A549 (cell line): ENCODE measurements at regions not wholly inside any gene's neighbourhood (a gene's known extent, or its start where the extent isn't known, plus 50 kb on each side); places are given as distances from the start of the nearest gene placed in this dataset.

Experiments used
- CBX8 ChIP-seq: fragments of 200-600 bp; sonication (generic); IDR thresholded peaks from 2 replicates; pipeline ENCODE4 v1.6.1; 2016
- EHMT2 ChIP-seq: fragments of 200-600 bp; sonication (generic); IDR thresholded peaks from 2 replicates; pipeline ENCODE4 v1.6.1; 2016; ENCODE audit warnings: antibody characterized with exemption, low read depth, mild to moderate bottlenecking, moderate library complexity
- HDAC2 ChIP-seq: fragments of 200-600 bp; sonication (generic); IDR thresholded peaks from 2 replicates; pipeline ENCODE4 v1.6.1; 2016
- POLR2A ChIP-seq: IDR thresholded peaks from 2 replicates; pipeline ENCODE4 v1.6.1; 2012; ENCODE audit warnings: mild to moderate bottlenecking, low read length
- POLR2AphosphoS2 ChIP-seq: conservative IDR thresholded peaks from 2 replicates; pipeline ENCODE4 v1.6.1; 2012; ENCODE audit warnings: low read length, improper control_type of control experiment, inconsistent platforms
- SMC3 ChIP-seq: fragments of >200 bp; sonication (Bioruptor Twin); formaldehyde crosslinking; IDR thresholded peaks from 3 replicates; pipeline ENCODE4 v1.6.1; 2018; ENCODE audit warnings: inconsistent platforms
- ZC3H11A ChIP-seq: fragments of 450-650 bp; IDR thresholded peaks from 2 replicates; pipeline ENCODE4 v1.6.1; 2014; ENCODE audit warnings: antibody characterized with exemption, mild to moderate bottlenecking
- TF ChIP-seq, protein P1 (sequence below): fragments of >200 bp; sonication (Bioruptor Twin); formaldehyde crosslinking; IDR thresholded peaks from 3 replicates; pipeline ENCODE4 v1.5.1; 2016
- TF ChIP-seq, protein P2 (sequence below): fragments of 200-600 bp; sonication (generic); IDR thresholded peaks from 2 replicates; pipeline ENCODE4 v1.6.1; 2016; ENCODE audit warnings: antibody characterized with exemption, mild to moderate bottlenecking, moderate library complexity
- TF ChIP-seq, protein P3 (sequence below): IDR thresholded peaks from 2 replicates; pipeline ENCODE4 v1.6.1; 2012
- TF ChIP-seq, protein P4 (sequence below): fragments of 150-350 bp; IDR thresholded peaks from 2 replicates; pipeline ENCODE4 v1.6.1; 2014; ENCODE audit warnings: low read depth, mild to moderate bottlenecking, low read length

DNA sequence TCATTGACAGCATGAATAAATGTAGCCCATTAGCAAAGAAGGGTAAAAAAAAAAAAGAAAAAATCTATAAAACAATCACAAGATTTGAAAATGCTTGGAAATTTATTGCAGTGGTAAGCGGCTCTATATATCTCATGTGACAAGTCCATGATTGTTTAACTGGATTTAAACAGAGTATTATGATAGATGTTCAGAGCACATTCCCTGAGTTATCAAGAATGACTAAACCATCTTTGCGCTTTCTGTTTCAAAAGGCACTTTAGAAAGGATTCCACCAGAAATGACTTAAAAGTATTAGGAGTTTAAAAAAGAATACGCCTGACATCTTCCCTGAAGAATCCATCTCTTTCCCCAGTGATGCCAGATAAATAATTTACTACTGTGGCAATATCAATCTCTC is 409.5 kb upstream of the UBE2E3 start:
- TF ChIP-seq, protein P1, sequence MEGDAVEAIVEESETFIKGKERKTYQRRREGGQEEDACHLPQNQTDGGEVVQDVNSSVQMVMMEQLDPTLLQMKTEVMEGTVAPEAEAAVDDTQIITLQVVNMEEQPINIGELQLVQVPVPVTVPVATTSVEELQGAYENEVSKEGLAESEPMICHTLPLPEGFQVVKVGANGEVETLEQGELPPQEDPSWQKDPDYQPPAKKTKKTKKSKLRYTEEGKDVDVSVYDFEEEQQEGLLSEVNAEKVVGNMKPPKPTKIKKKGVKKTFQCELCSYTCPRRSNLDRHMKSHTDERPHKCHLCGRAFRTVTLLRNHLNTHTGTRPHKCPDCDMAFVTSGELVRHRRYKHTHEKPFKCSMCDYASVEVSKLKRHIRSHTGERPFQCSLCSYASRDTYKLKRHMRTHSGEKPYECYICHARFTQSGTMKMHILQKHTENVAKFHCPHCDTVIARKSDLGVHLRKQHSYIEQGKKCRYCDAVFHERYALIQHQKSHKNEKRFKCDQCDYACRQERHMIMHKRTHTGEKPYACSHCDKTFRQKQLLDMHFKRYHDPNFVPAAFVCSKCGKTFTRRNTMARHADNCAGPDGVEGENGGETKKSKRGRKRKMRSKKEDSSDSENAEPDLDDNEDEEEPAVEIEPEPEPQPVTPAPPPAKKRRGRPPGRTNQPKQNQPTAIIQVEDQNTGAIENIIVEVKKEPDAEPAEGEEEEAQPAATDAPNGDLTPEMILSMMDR, result no peak
- TF ChIP-seq EHMT2 (no peak), POLR2A (no peak), SMC3 (no peak), HDAC2 (no peak), ZC3H11A (no peak), CBX8 (no peak), POLR2AphosphoS2 (no peak)
- TF ChIP-seq, protein P2, sequence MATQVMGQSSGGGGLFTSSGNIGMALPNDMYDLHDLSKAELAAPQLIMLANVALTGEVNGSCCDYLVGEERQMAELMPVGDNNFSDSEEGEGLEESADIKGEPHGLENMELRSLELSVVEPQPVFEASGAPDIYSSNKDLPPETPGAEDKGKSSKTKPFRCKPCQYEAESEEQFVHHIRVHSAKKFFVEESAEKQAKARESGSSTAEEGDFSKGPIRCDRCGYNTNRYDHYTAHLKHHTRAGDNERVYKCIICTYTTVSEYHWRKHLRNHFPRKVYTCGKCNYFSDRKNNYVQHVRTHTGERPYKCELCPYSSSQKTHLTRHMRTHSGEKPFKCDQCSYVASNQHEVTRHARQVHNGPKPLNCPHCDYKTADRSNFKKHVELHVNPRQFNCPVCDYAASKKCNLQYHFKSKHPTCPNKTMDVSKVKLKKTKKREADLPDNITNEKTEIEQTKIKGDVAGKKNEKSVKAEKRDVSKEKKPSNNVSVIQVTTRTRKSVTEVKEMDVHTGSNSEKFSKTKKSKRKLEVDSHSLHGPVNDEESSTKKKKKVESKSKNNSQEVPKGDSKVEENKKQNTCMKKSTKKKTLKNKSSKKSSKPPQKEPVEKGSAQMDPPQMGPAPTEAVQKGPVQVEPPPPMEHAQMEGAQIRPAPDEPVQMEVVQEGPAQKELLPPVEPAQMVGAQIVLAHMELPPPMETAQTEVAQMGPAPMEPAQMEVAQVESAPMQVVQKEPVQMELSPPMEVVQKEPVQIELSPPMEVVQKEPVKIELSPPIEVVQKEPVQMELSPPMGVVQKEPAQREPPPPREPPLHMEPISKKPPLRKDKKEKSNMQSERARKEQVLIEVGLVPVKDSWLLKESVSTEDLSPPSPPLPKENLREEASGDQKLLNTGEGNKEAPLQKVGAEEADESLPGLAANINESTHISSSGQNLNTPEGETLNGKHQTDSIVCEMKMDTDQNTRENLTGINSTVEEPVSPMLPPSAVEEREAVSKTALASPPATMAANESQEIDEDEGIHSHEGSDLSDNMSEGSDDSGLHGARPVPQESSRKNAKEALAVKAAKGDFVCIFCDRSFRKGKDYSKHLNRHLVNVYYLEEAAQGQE, result no peak
- TF ChIP-seq, protein P3, sequence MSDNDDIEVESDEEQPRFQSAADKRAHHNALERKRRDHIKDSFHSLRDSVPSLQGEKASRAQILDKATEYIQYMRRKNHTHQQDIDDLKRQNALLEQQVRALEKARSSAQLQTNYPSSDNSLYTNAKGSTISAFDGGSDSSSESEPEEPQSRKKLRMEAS, result no peak
- TF ChIP-seq, protein P4, sequence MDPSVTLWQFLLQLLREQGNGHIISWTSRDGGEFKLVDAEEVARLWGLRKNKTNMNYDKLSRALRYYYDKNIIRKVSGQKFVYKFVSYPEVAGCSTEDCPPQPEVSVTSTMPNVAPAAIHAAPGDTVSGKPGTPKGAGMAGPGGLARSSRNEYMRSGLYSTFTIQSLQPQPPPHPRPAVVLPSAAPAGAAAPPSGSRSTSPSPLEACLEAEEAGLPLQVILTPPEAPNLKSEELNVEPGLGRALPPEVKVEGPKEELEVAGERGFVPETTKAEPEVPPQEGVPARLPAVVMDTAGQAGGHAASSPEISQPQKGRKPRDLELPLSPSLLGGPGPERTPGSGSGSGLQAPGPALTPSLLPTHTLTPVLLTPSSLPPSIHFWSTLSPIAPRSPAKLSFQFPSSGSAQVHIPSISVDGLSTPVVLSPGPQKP, result no peak
